Kidney capillary endothelial cell (primary cell): ENCODE measurements at regions not wholly inside any gene's neighbourhood (a gene's known extent, or its start where the extent isn't known, plus 50 kb on each side); places are given as distances from the start of the nearest gene placed in this dataset.

ENCODE experiments used
- DNase-seq: peaks from one replicate; pipeline ENCODE4 v3.0.0-alpha.2; 2018; ENCODE audit warnings: low spot score

- no peak for DNase-seq
Observed at GRCh38 chr12:95411466-95411865, 62.5 kb upstream of the METAP2 start.

- DNase-seq: no peak
Observed at GRCh38 chr12:95412482-95413311, 61.3 kb upstream of the METAP2 start.

GRCh38 chr12:95413576-95413975, 60.4 kb upstream of the METAP2 start:
- no peak for DNase-seq

GRCh38 chr12:95415451-95415850, 58.5 kb upstream of the METAP2 start:
- DNase-seq: no peak

GRCh38 chr12:95416111-95416636, 57.8 kb upstream of the METAP2 start:
- DNase-seq: no peak

GRCh38 chr12:95417372-95417771, 56.6 kb upstream of the METAP2 start:
- DNase-seq: no peak

- no peak for DNase-seq
Observed at GRCh38 chr12:95418142-95418541, 55.8 kb upstream of the METAP2 start.
